CD4-positive, alpha-beta T cell (primary cell): ENCODE measurements at regions not wholly inside any gene's neighbourhood (a gene's known extent, or its start where the extent isn't known, plus 50 kb on each side); places are given as distances from the start of the nearest gene placed in this dataset.

Experiments
- ATAC-seq: fragments of 200-7000 bp; cut with Tn5 transposase; one replicate; pipeline ENCODE4 v1.10.0; 2022; ENCODE audit warnings: mild to moderate bottlenecking; ENCODE audit not compliant: poor library complexity
- CTCF ChIA-PET: fragments of 350-600 bp; sonication (Branson Sonifier 250); formaldehyde crosslinking; loops from one replicate; lab custom pipeline; 2021; ENCODE audit warnings: antibody characterized with exemption, inconsistent platforms; lab: Charles Lee
- POLR2A ChIA-PET: fragments of 350-600 bp; sonication (Branson Sonifier 250); formaldehyde crosslinking; loops from one replicate; lab custom pipeline; 2021; ENCODE audit warnings: antibody characterized with exemption, inconsistent platforms; lab: Charles Lee
- DNase-seq, 14 experiments: peaks; one replicate each; pipeline ENCODE4 v3.0.0-alpha.2; 2013 to 2020; ENCODE audit warnings: mixed read lengths in 2 of 14
- H3K27ac ChIP-seq, 2 donors: one replicate each; pipeline versions ENCODE4 v1.5.1 to v1.7.0; 2013; ENCODE audit warnings: low read length in 2 of 2, low read depth in 1 of 2, mild to moderate bottlenecking in 1 of 2
- H3K27me3 ChIP-seq, 2 experiments: 1 replicate in 1 of 2; 2 replicates in 1 of 2; pipeline versions ENCODE4 v1.6.1 to v1.7.0; 2013; ENCODE audit warnings: low read length in 2 of 2, control low read depth in 1 of 2, mild to moderate bottlenecking in 1 of 2, moderate library complexity in 1 of 2; ENCODE audit not compliant: insufficient read depth in 2 of 2, control insufficient read depth in 1 of 2
- H3K36me3 ChIP-seq: one replicate; pipeline ENCODE4 v1.6.1; 2013; ENCODE audit warnings: low read length, control low read depth; ENCODE audit not compliant: insufficient read depth
- H3K4me1 ChIP-seq: one replicate; pipeline ENCODE4 v1.6.1; 2013; ENCODE audit warnings: low read length, control low read depth; ENCODE audit not compliant: insufficient read depth
- H3K4me3 ChIP-seq: one replicate; pipeline ENCODE4 v1.5.1; 2013; ENCODE audit warnings: mild to moderate bottlenecking, low read length, moderate library complexity
- H3K9me3 ChIP-seq, 2 experiments: 1 replicate in 1 of 2; 2 replicates in 1 of 2; pipeline versions ENCODE4 v1.6.1 to v1.7.0; 2013; ENCODE audit warnings: low read length in 2 of 2, mild to moderate bottlenecking in 2 of 2, control low read depth in 1 of 2, moderate library complexity in 1 of 2; ENCODE audit not compliant: control insufficient read depth in 1 of 2, insufficient read depth in 1 of 2
- H3K27ac Mint-ChIP-seq: one replicate; pipeline ENCODE4 v1.8.0; 2020; ENCODE audit warnings: mixed read lengths
- H3K27me3 Mint-ChIP-seq: one replicate; pipeline ENCODE4 v1.8.0; 2021; ENCODE audit warnings: mixed read lengths
- H3K36me3 Mint-ChIP-seq: one replicate; pipeline ENCODE4 v1.8.0; 2021; ENCODE audit warnings: low read depth, mixed read lengths
- H3K4me1 Mint-ChIP-seq: one replicate; pipeline ENCODE4 v1.8.0; 2021; ENCODE audit warnings: low read depth, mixed read lengths
- H3K4me3 Mint-ChIP-seq: one replicate; pipeline ENCODE4 v1.8.0; 2020; ENCODE audit warnings: mild to moderate bottlenecking, mixed read lengths
- H3K9me3 Mint-ChIP-seq: one replicate; pipeline ENCODE4 v1.8.0; 2020; ENCODE audit warnings: mixed read lengths
- intact Hi-C, 2 experiments: fragments of 100-400 bp; cut with DNase I in 1 of 2; cut with micrococcal nuclease in 1 of 2; formaldehyde crosslinking; loops; one replicate each; pipeline versions ENCODE4 v1.15.1 to v1.9.0; 2023 to 2025; cut with DNase I, micrococcal nuclease
- TF ChIP-seq, protein P1 (sequence below): fragments of 200-600 bp; IDR thresholded peaks from one replicate; pipeline ENCODE4 v1.8.0; 2022; ENCODE audit warnings: antibody characterized with exemption, mild to moderate bottlenecking

DNA sequence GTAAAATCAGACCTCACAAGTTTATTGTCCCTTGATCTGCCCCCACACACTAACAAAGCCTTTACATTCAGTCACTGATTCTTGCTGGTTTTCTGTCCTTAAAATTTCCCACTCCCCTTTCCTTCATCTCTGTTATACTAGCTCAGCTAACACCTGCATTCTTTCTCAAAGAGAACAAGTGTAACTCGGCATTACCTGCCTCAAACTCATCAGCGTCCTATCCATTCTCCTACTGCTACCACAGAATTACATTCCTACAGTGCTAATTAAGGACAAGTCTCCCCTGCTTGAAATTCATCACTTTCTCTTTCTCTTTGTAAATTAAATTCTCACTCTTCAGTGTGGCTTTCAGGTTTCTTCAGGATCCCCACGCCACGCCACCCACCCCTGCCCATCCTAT is 773.2 kb downstream of the FRK start:
- Histone ChIP-seq H3K4me1 (no peaks in the 10 kb centered on the region), H3K27me3 (no peaks in the 10 kb centered on the region), H3K4me3 (no peak overlapping the region), H3K9me3 (no peaks in the 10 kb centered on the region), H3K36me3 (no peaks in the 10 kb centered on the region), H3K27ac (no peak overlapping the region)
- intact Hi-C loops: no loop called here
- ChIA-PET CTCF (no interaction called here), POLR2A (no interaction called here)
- no peaks in the 10 kb centered on the region for H3K4me1 Mint-ChIP-seq
- ATAC-seq (no peak), DNase-seq (no peak)
- no peaks in the 10 kb centered on the region for H3K36me3 Mint-ChIP-seq
- H3K27ac Mint-ChIP-seq: no peak overlapping the region
- TF ChIP-seq, protein P1, sequence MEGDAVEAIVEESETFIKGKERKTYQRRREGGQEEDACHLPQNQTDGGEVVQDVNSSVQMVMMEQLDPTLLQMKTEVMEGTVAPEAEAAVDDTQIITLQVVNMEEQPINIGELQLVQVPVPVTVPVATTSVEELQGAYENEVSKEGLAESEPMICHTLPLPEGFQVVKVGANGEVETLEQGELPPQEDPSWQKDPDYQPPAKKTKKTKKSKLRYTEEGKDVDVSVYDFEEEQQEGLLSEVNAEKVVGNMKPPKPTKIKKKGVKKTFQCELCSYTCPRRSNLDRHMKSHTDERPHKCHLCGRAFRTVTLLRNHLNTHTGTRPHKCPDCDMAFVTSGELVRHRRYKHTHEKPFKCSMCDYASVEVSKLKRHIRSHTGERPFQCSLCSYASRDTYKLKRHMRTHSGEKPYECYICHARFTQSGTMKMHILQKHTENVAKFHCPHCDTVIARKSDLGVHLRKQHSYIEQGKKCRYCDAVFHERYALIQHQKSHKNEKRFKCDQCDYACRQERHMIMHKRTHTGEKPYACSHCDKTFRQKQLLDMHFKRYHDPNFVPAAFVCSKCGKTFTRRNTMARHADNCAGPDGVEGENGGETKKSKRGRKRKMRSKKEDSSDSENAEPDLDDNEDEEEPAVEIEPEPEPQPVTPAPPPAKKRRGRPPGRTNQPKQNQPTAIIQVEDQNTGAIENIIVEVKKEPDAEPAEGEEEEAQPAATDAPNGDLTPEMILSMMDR: no peak
- peaks cover 3% of the 10 kb centered on the region for H3K9me3 Mint-ChIP-seq
- no peaks in the 10 kb centered on the region for H3K27me3 Mint-ChIP-seq
- no peak overlapping the region for H3K4me3 Mint-ChIP-seq

DNA sequence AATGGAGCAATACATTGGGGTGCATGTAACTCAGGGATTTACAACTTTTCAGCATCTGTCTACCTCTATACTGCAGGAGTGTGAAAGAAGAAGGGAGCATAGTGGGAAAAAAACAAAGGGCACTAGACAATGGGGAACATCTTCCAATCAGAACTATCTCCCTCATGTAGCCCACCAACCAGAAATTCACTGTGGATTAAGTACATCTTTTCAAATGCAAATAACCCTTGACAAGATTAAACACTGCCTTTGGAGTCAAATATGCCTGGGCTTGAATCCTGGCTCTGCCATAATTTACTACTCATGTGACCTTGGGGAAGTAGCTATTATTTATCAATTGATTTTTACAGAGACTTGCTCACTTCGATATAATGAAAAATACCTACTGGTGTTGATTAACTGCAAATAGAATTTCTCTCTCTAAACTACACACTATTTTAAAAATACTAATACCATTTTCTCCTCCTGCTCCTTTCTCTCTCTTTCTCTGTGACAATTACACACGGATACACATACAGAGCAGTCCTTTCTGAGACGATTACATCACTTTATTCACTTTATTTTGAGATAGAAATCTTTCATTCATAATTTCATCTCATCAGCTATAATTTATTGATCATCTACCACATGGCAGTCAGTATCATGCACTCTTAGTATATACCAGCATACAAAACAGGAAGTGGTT is 783.7 kb downstream of the FRK start:
- no peak overlapping the region for H3K27ac ChIP-seq
- DNase-seq (no peak), ATAC-seq (no peak)
- no peaks in the 10 kb centered on the region for H3K27me3 ChIP-seq
- H3K4me1 ChIP-seq: no peaks in the 10 kb centered on the region
- TF ChIP-seq, protein P1: no peak
- H3K36me3 ChIP-seq: no peaks in the 10 kb centered on the region
- POLR2A ChIA-PET: no interaction called here
- CTCF ChIA-PET: no interaction called here
- intact Hi-C loops: no loop called here
- H3K27me3 Mint-ChIP-seq: no peaks in the 10 kb centered on the region
- H3K36me3 Mint-ChIP-seq: no peaks in the 10 kb centered on the region
- H3K4me3 ChIP-seq: no peak overlapping the region
- peaks cover 0 to 8% of the 10 kb centered on the region in 2 experiments for H3K9me3 ChIP-seq
- H3K4me3 Mint-ChIP-seq: no peak overlapping the region
- H3K4me1 Mint-ChIP-seq: no peaks in the 10 kb centered on the region
- H3K9me3 Mint-ChIP-seq: peaks cover 13% of the 10 kb centered on the region
- H3K27ac Mint-ChIP-seq: no peak overlapping the region

DNA sequence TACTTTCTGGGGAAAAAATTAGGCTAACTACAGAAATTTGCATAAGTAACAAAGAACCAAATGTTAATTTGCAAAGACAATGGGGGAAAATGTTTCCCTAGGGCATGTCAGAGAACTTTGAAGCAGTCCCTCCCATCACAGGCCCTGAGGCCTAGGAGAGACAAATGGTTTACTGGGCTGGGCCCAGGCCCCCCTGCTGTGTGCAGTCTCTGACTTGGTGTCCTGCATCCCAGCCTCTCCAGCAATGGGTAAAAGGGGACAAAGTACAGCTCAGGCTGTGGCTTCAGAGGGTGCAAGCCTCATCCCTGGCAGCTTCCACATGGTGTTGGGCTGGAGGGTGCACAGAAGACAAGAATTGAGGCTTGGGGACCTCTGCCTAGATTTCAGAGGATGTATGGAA is 788.4 kb downstream of the FRK start:
- intact Hi-C loops: no loop called here
- H3K36me3 Mint-ChIP-seq: no peaks in the 10 kb centered on the region

More for the DNA sequence above, 788.4 kb downstream of the FRK start:
- ChIA-PET CTCF (no interaction called here), POLR2A (no interaction called here)
- Histone ChIP-seq H3K4me1 (no peaks in the 10 kb centered on the region), H3K36me3 (no peaks in the 10 kb centered on the region), H3K4me3 (no peak overlapping the region), H3K9me3 (peaks cover 0 to 8% of the 10 kb centered on the region in 2 experiments), H3K27ac (no peak overlapping the region), H3K27me3 (no peaks in the 10 kb centered on the region)
- no peak for ATAC-seq
- Mint-ChIP-seq H3K9me3 (peaks cover 12% of the 10 kb centered on the region), H3K27me3 (no peaks in the 10 kb centered on the region), H3K4me3 (no peak overlapping the region), H3K27ac (no peak overlapping the region), H3K4me1 (no peaks in the 10 kb centered on the region)
- no peak for DNase-seq
- TF ChIP-seq, protein P1: no peak
